Endothelial cell of umbilical vein (primary cell): ENCODE measurements at regions not wholly inside any gene's neighbourhood (a gene's known extent, or its start where the extent isn't known, plus 50 kb on each side); places are given as distances from the start of the nearest gene placed in this dataset.

Experiments
- BruUV-seq: library from RNA; stranded (reverse); fragments of 400-500 nt; replicated peaks from 2 replicates; lab custom pipeline; 2021; lab: Mats Ljungman, UMichigan
- CTCF ChIA-PET: fragments of 300-600, 350-600 bp; sonication (Branson Sonifier 250); formaldehyde crosslinking; loops from one replicate; lab custom pipeline; 2021; ENCODE audit warnings: antibody characterized with exemption, inconsistent platforms; lab: Charles Lee
- POLR2A ChIA-PET: fragments of 300-600, 350-600 bp; sonication (Branson Sonifier 250); formaldehyde crosslinking; loops from one replicate; lab custom pipeline; 2021; ENCODE audit warnings: antibody characterized with exemption, inconsistent platforms; lab: Charles Lee
- DNase-seq: peaks from one replicate; pipeline ENCODE4 v3.0.0-alpha.2; 2011; ENCODE audit warnings: low read depth, low spot score
- FAIRE-seq: peaks from 2 replicates; lab custom pipeline; 2011; peaks lifted over from hg19 to GRCh38; lab: Jason Lieb, UNC
- H2AFZ ChIP-seq: 2 replicates; pipeline ENCODE4 v1.6.0; 2012; ENCODE audit warnings: low read depth, low read length, control low read depth, inconsistent platforms
- H3K27ac ChIP-seq: 2 replicates; pipeline ENCODE4 v1.5.1; 2011; ENCODE audit warnings: low read depth, mild to moderate bottlenecking, control low read depth, low read length, moderate library complexity; ENCODE audit not compliant: insufficient read depth
- H3K27me3 ChIP-seq, 2 experiments: 2 replicates each; pipeline versions ENCODE4 v1.6.0 to v1.6.1; 2011; ENCODE audit warnings: low read length in 2 of 2, mixed read lengths in 1 of 2; ENCODE audit not compliant: control insufficient read depth in 2 of 2, insufficient read depth in 2 of 2
- H3K36me3 ChIP-seq, 2 experiments: 2 replicates in 1 of 2; 3 replicates in 1 of 2; pipeline ENCODE4 v1.5.1; 2011; ENCODE audit warnings: low read length in 2 of 2, mild to moderate bottlenecking in 1 of 2, moderate library complexity in 1 of 2; ENCODE audit not compliant: control insufficient read depth in 2 of 2, insufficient read depth in 2 of 2; ENCODE audit errors: extremely low read depth in 1 of 2
- H3K4me1 ChIP-seq: 3 replicates; pipeline ENCODE4 v1.5.1; 2011; ENCODE audit warnings: mild to moderate bottlenecking, low read length; ENCODE audit not compliant: control insufficient read depth, insufficient read depth; ENCODE audit errors: extremely low read depth
- H3K4me2 ChIP-seq: 2 replicates; pipeline ENCODE4 v1.6.1; 2011; ENCODE audit warnings: low read length, control low read depth, mixed read lengths; ENCODE audit not compliant: insufficient read depth
- H3K4me3 ChIP-seq, 3 experiments: fragments of 200-600 bp in 1 of 3; sonication (generic), shearing (Covaris generic) in 1 of 3; replicated peaks in 1 of 3; 2 replicates each; pipeline ENCODE4 v1.5.1; 2011 to 2016; ENCODE audit warnings: control low read depth in 3 of 3, low read length in 3 of 3, mild to moderate bottlenecking in 2 of 3, inconsistent platforms in 1 of 3, low read depth in 1 of 3, moderate library complexity in 1 of 3; ENCODE audit not compliant: insufficient read depth in 1 of 3
- H3K79me2 ChIP-seq: 2 replicates; pipeline ENCODE4 v1.6.0; 2012; ENCODE audit warnings: low read length, inconsistent platforms; ENCODE audit not compliant: control insufficient read depth, insufficient read depth
- H3K9ac ChIP-seq: replicated peaks from 2 replicates; pipeline ENCODE3; 2011; ENCODE audit warnings: low read length, control low read depth; ENCODE audit not compliant: insufficient read depth; ENCODE audit errors: extremely low read depth
- H3K9me1 ChIP-seq: replicated peaks from 3 replicates; pipeline ENCODE4 v1.6.0; 2011; ENCODE audit warnings: mild to moderate bottlenecking, low read length; ENCODE audit not compliant: control insufficient read depth, insufficient read depth; ENCODE audit errors: extremely low read depth
- H3K9me3 ChIP-seq: replicated peaks from 2 replicates; pipeline ENCODE4 v1.5.1; 2012; ENCODE audit warnings: low read length, inconsistent platforms; ENCODE audit not compliant: control insufficient read depth, insufficient read depth
- H4K20me1 ChIP-seq: replicated peaks from 2 replicates; pipeline ENCODE3; 2011; ENCODE audit warnings: mild to moderate bottlenecking, low read length; ENCODE audit not compliant: control insufficient read depth, insufficient read depth; ENCODE audit errors: extremely low read depth
- CTCF ChIP-seq, 2 donors: IDR thresholded peaks; 1 replicate in 1 of 2; 2 replicates in 1 of 2; pipeline ENCODE4 v1.5.1; 2011; ENCODE audit warnings: low read length in 2 of 2, mild to moderate bottlenecking in 2 of 2, moderate library complexity in 2 of 2, control low read depth in 1 of 2, inconsistent platforms in 1 of 2, low read depth in 1 of 2; ENCODE audit not compliant: insufficient read depth in 1 of 2; ENCODE audit errors: extremely low read depth in 1 of 2
- EZH2 ChIP-seq: IDR thresholded peaks from 2 replicates; pipeline ENCODE4 v1.6.1; 2012; ENCODE audit warnings: borderline replicate concordance, low read depth, mild to moderate bottlenecking, moderate library complexity, low read length, inconsistent platforms; ENCODE audit not compliant: severe bottlenecking
- FOS ChIP-seq: IDR thresholded peaks from 2 replicates; pipeline ENCODE4 v1.6.1; 2011; ENCODE audit warnings: mild to moderate bottlenecking, low read length, moderate library complexity, borderline replicate concordance; ENCODE audit not compliant: insufficient read depth
- GATA2 ChIP-seq: IDR thresholded peaks from 2 replicates; pipeline ENCODE4 v1.7.0; 2011; ENCODE audit warnings: low read depth, mild to moderate bottlenecking, moderate library complexity, mixed read lengths, low read length; ENCODE audit not compliant: insufficient read length, insufficient read depth
- JUN ChIP-seq: IDR thresholded peaks from 2 replicates; pipeline ENCODE4 v1.6.1; 2011; ENCODE audit warnings: borderline replicate concordance, low read depth; ENCODE audit not compliant: insufficient read length, insufficient read depth
- MAX ChIP-seq: IDR thresholded peaks from 2 replicates; pipeline ENCODE4 v1.6.1; 2011; ENCODE audit not compliant: insufficient read depth, insufficient read length
- MYC ChIP-seq: IDR thresholded peaks from one replicate; pipeline ENCODE4 v1.6.1; 2011; ENCODE audit warnings: mild to moderate bottlenecking, low read depth, low read length
- POLR2A ChIP-seq: IDR thresholded peaks from 2 replicates; pipeline ENCODE4 v1.6.1; 2012; ENCODE audit warnings: low read depth, mild to moderate bottlenecking, control low read depth, low read length
- POLR2AphosphoS5 ChIP-seq: IDR thresholded peaks from 2 replicates; pipeline ENCODE4 v1.6.1; 2012; ENCODE audit warnings: low read depth, mild to moderate bottlenecking, control low read depth, low read length, moderate library complexity; ENCODE audit not compliant: insufficient read depth
- dilution Hi-C: fragments of 300-500 bp; cut with MboI; formaldehyde crosslinking; loops from one replicate; pipeline ENCODE4 v1.15.0; 2019; ENCODE audit warnings: low sequenced_read_pairs; ENCODE audit not compliant: extremely low pct_ligation_motif_present
- intact Hi-C: fragments of 100-400 bp; cut with micrococcal nuclease; formaldehyde crosslinking; loops from one replicate; pipeline ENCODE4 v1.10.0; 2022

GRCh38 chr1:189305279-189305678 lies 1172.4 kb downstream of the BRINP3 start:
- Histone ChIP-seq H3K4me2 (no peak overlapping the region), H3K36me3 (no peaks in the 10 kb centered on the region), H3K9me1 (no peaks in the 10 kb centered on the region), H4K20me1 (no peaks in the 10 kb centered on the region), H3K79me2 (no peaks in the 10 kb centered on the region), H3K9me3 (no peaks in the 10 kb centered on the region), H3K27me3 (no peaks in the 10 kb centered on the region), H3K27ac (no peak overlapping the region), H3K9ac (no peak overlapping the region), H2AFZ (no peak overlapping the region), H3K4me1 (no peaks in the 10 kb centered on the region), H3K4me3 (no peak overlapping the region)
- no TSS peak for BruUV-seq
- intact Hi-C loops, result no loop called here
- dilution Hi-C loops, result no loop called here
- FAIRE-seq (no peak), DNase-seq (peak; percentile 21)
- CTCF ChIA-PET, result no interaction called here
- no peak for TF ChIP-seq MYC
- TF ChIP-seq FOS, result no peak
- no peak for TF ChIP-seq GATA2
- TF ChIP-seq JUN, result no peak
- TF ChIP-seq MAX, result no peak
- TF ChIP-seq POLR2A, result no peak
- no peak for TF ChIP-seq CTCF (IDR thresholded peaks at IDR 0.05; ENCODE audit: extremely low read depth in 1 of 2, insufficient read depth in 1 of 2, low read depth in 1 of 2, low read length in 2 of 2)
- no peak for TF ChIP-seq POLR2AphosphoS5
- TF ChIP-seq EZH2, result no peak
- POLR2A ChIA-PET, result no interaction called here
